OCI-LY3 (cell line): ENCODE measurements at regions not wholly inside any gene's neighbourhood (a gene's known extent, or its start where the extent isn't known, plus 50 kb on each side); places are given as distances from the start of the nearest gene placed in this dataset.

Experiments used
- CTCF ChIP-seq: fragments of 200-600, 300-600 bp; sonication (generic); IDR thresholded peaks from 2 replicates; pipeline ENCODE4 v1.5.1; 2014; ENCODE audit warnings: antibody characterized with exemption, low read length, low read depth
- EZH2phosphoT487 ChIP-seq: fragments of 200-600 bp; shearing (Covaris generic); IDR thresholded peaks from 2 replicates; pipeline ENCODE4 v1.6.1; 2018; ENCODE audit warnings: antibody characterized with exemption, mixed run types, low read depth

- no peak for TF ChIP-seq CTCF
- no peak for TF ChIP-seq EZH2phosphoT487
These were observed 222.4 kb upstream of the HNMT start for GRCh38 chr2:137741784-137742362.
